ENCODE measurements at regions not wholly inside any gene's neighbourhood (a gene's known extent, or its start where the extent isn't known, plus 50 kb on each side); places are given as distances from the start of the nearest gene placed in this dataset.

- no peaks in the 10 kb centered on the region for H3K4me1 ChIP-seq (ENCODE audit: insufficient read depth, insufficient read length)
These were observed 81.8 kb upstream of the SH3BP4 start for GRCh38 chr2:234869969-234870368.

GRCh38 chr2:234869164-234869563 is 82.7 kb upstream of the SH3BP4 start:
- Histone ChIP-seq H3K9ac (ENCODE audit: insufficient read length, low read depth) (no peak overlapping the region), H3K4me3 (ENCODE audit: insufficient read length, low read depth) (no peak overlapping the region), H3K4me1 (ENCODE audit: insufficient read depth, insufficient read length) (no peaks in the 10 kb centered on the region), H3K36me3 (ENCODE audit: insufficient read depth, insufficient read length, low read length) (peaks cover 7% of the 10 kb centered on the region), H3K27me3 (ENCODE audit: insufficient read depth, insufficient read length) (no peaks in the 10 kb centered on the region), H3K9me3 (ENCODE audit: insufficient read depth, low read length) (peaks cover 27% of the 10 kb centered on the region; the same call in 1 of the 2 replicates)
- no peak for DNase-seq (ENCODE audit: low read depth, low spot score)
- TF ChIP-seq YY1 (IDR thresholded peaks at IDR 0.05; ENCODE audit: insufficient read depth, insufficient read length): no peak
- no peak for TF ChIP-seq ZNF274 (IDR thresholded peaks at IDR 0.05; ENCODE audit: low read depth, low read length)
- no peak for TF ChIP-seq SUZ12 (IDR thresholded peaks at IDR 0.05; ENCODE audit: extremely low read depth, insufficient read depth, insufficient read length)

More at GRCh38 chr2:234869969-234870368, 81.8 kb upstream of the SH3BP4 start:
- Histone ChIP-seq H3K9ac (ENCODE audit: insufficient read length, low read depth) (no peak overlapping the region), H3K9me3 (ENCODE audit: insufficient read depth, low read length) (peaks cover 26% of the 10 kb centered on the region; the same call in 1 of the 2 replicates), H3K36me3 (ENCODE audit: insufficient read depth, insufficient read length, low read length) (peaks cover 7% of the 10 kb centered on the region), H3K27me3 (ENCODE audit: insufficient read depth, insufficient read length) (no peaks in the 10 kb centered on the region), H3K4me3 (ENCODE audit: insufficient read length, low read depth) (no peak overlapping the region)
- TF ChIP-seq SUZ12 (IDR thresholded peaks at IDR 0.05; ENCODE audit: extremely low read depth, insufficient read depth, insufficient read length) (no peak), YY1 (IDR thresholded peaks at IDR 0.05; ENCODE audit: insufficient read depth, insufficient read length) (no peak)
- no peak for DNase-seq (ENCODE audit: low read depth, low spot score)

GRCh38 chr2:234867882-234868285 is 83.9 kb upstream of the SH3BP4 start:
- peaks cover 18% of the 10 kb centered on the region; the same call in 1 of the 2 replicates for H3K9me3 ChIP-seq (ENCODE audit: insufficient read depth, low read length)
- TF ChIP-seq ZNF274 (IDR thresholded peaks at IDR 0.05; ENCODE audit: low read depth, low read length): no peak
- no peak for TF ChIP-seq YY1 (IDR thresholded peaks at IDR 0.05; ENCODE audit: insufficient read depth, insufficient read length)
- DNase-seq (ENCODE audit: low read depth, low spot score): no peak
- H3K9ac ChIP-seq (ENCODE audit: insufficient read length, low read depth): no peak overlapping the region
- H3K36me3 ChIP-seq (ENCODE audit: insufficient read depth, insufficient read length, low read length): peaks cover 5% of the 10 kb centered on the region
- H3K4me3 ChIP-seq (ENCODE audit: insufficient read length, low read depth): no peak overlapping the region
- peaks cover 3% of the 10 kb centered on the region for H3K4me1 ChIP-seq (ENCODE audit: insufficient read depth, insufficient read length)
- no peaks in the 10 kb centered on the region for H3K27me3 ChIP-seq (ENCODE audit: insufficient read depth, insufficient read length)

- H3K9ac ChIP-seq (ENCODE audit: insufficient read length, low read depth): no peak overlapping the region
- no peaks in the 10 kb centered on the region for H3K36me3 ChIP-seq (ENCODE audit: insufficient read depth, insufficient read length, low read length)
- no peak overlapping the region for H3K4me3 ChIP-seq (ENCODE audit: insufficient read length, low read depth)
- no peak for TF ChIP-seq YY1 (IDR thresholded peaks at IDR 0.05; ENCODE audit: insufficient read depth, insufficient read length)
- TF ChIP-seq ZNF274 (IDR thresholded peaks at IDR 0.05; ENCODE audit: low read depth, low read length): no peak
- no peak for TF ChIP-seq SUZ12 (IDR thresholded peaks at IDR 0.05; ENCODE audit: extremely low read depth, insufficient read depth, insufficient read length)
- no peak for DNase-seq (ENCODE audit: low read depth, low spot score)
- peaks cover 3% of the 10 kb centered on the region for H3K4me1 ChIP-seq (ENCODE audit: insufficient read depth, insufficient read length)
- H3K9me3 ChIP-seq (ENCODE audit: insufficient read depth, low read length): peaks cover 12% of the 10 kb centered on the region; the same call in 1 of the 2 replicates
- H3K27me3 ChIP-seq (ENCODE audit: insufficient read depth, insufficient read length): no peaks in the 10 kb centered on the region
These were observed 86.2 kb upstream of the SH3BP4 start for GRCh38 chr2:234865586-234865985.

- Histone ChIP-seq H3K27me3 (ENCODE audit: insufficient read depth, insufficient read length) (no peaks in the 10 kb centered on the region), H3K36me3 (ENCODE audit: insufficient read depth, insufficient read length, low read length) (no peaks in the 10 kb centered on the region), H3K4me3 (ENCODE audit: insufficient read length, low read depth) (no peak overlapping the region), H3K9ac (ENCODE audit: insufficient read length, low read depth) (no peak overlapping the region), H3K4me1 (ENCODE audit: insufficient read depth, insufficient read length) (peaks cover 3% of the 10 kb centered on the region), H3K9me3 (ENCODE audit: insufficient read depth, low read length) (peaks cover 12% of the 10 kb centered on the region; the same call in 1 of the 2 replicates)
- TF ChIP-seq YY1 (IDR thresholded peaks at IDR 0.05; ENCODE audit: insufficient read depth, insufficient read length) (no peak), ZNF274 (IDR thresholded peaks at IDR 0.05; ENCODE audit: low read depth, low read length) (no peak), SUZ12 (IDR thresholded peaks at IDR 0.05; ENCODE audit: extremely low read depth, insufficient read depth, insufficient read length) (no peak)
- no peak for DNase-seq (ENCODE audit: low read depth, low spot score)
These were observed 86.8 kb upstream of the SH3BP4 start for GRCh38 chr2:234865040-234865439.

- Histone ChIP-seq H3K4me1 (ENCODE audit: insufficient read depth, insufficient read length) (peaks cover 3% of the 10 kb centered on the region), H3K36me3 (ENCODE audit: insufficient read depth, insufficient read length, low read length) (no peaks in the 10 kb centered on the region), H3K9ac (ENCODE audit: insufficient read length, low read depth) (no peak overlapping the region), H3K9me3 (ENCODE audit: insufficient read depth, low read length) (peaks cover 12% of the 10 kb centered on the region; the same call in 1 of the 2 replicates), H3K27me3 (ENCODE audit: insufficient read depth, insufficient read length) (no peaks in the 10 kb centered on the region), H3K4me3 (ENCODE audit: insufficient read length, low read depth) (no peak overlapping the region)
- TF ChIP-seq SUZ12 (IDR thresholded peaks at IDR 0.05; ENCODE audit: extremely low read depth, insufficient read depth, insufficient read length) (no peak), YY1 (IDR thresholded peaks at IDR 0.05; ENCODE audit: insufficient read depth, insufficient read length) (no peak), ZNF274 (IDR thresholded peaks at IDR 0.05; ENCODE audit: low read depth, low read length) (no peak)
- DNase-seq (ENCODE audit: low read depth, low spot score): no peak
These were observed 87.3 kb upstream of the SH3BP4 start for GRCh38 chr2:234864506-234864905.

GRCh38 chr2:234863043-234863934 is 88.5 kb upstream of the SH3BP4 start:
- no peaks in the 10 kb centered on the region for H3K27me3 ChIP-seq (ENCODE audit: insufficient read depth, insufficient read length)
- no peaks in the 10 kb centered on the region for H3K36me3 ChIP-seq (ENCODE audit: insufficient read depth, insufficient read length, low read length)
- TF ChIP-seq ZNF274 (IDR thresholded peaks at IDR 0.05; ENCODE audit: low read depth, low read length) (no peak), YY1 (IDR thresholded peaks at IDR 0.05; ENCODE audit: insufficient read depth, insufficient read length) (no peak), SUZ12 (IDR thresholded peaks at IDR 0.05; ENCODE audit: extremely low read depth, insufficient read depth, insufficient read length) (no peak)
- H3K9ac ChIP-seq (ENCODE audit: insufficient read length, low read depth): no peak overlapping the region
- H3K4me1 ChIP-seq (ENCODE audit: insufficient read depth, insufficient read length): peaks cover 3% of the 10 kb centered on the region
- peaks cover 12% of the 10 kb centered on the region; the same call in 1 of the 2 replicates for H3K9me3 ChIP-seq (ENCODE audit: insufficient read depth, low read length)
- H3K4me3 ChIP-seq (ENCODE audit: insufficient read length, low read depth): no peak overlapping the region
- no peak for DNase-seq (ENCODE audit: low read depth, low spot score)

Data from NT2/D1 (cell line).